ENCODE measurements at regions not wholly inside any gene's neighbourhood (a gene's known extent, or its start where the extent isn't known, plus 50 kb on each side); places are given as distances from the start of the nearest gene placed in this dataset.

GRCh38 chr10:9734218-9734617 is 1283.5 kb upstream of the CELF2 start:
- TF ChIP-seq POLR2A (IDR thresholded peaks at IDR 0.05) (no peak), CTCF (IDR thresholded peaks at IDR 0.05) (no peak), EP300 (IDR thresholded peaks at IDR 0.05) (no peak)
